CD4-positive, alpha-beta T cell (primary cell): ENCODE measurements at regions not wholly inside any gene's neighbourhood (a gene's known extent, or its start where the extent isn't known, plus 50 kb on each side); places are given as distances from the start of the nearest gene placed in this dataset.

ENCODE experiments used
- ATAC-seq: fragments of 200-7000 bp; cut with Tn5 transposase; one replicate; pipeline ENCODE4 v1.10.0; 2022; ENCODE audit warnings: mild to moderate bottlenecking; ENCODE audit not compliant: poor library complexity
- CTCF ChIA-PET: fragments of 350-600 bp; sonication (Branson Sonifier 250); formaldehyde crosslinking; loops from one replicate; lab custom pipeline; 2021; ENCODE audit warnings: antibody characterized with exemption, inconsistent platforms; lab: Charles Lee
- POLR2A ChIA-PET: fragments of 350-600 bp; sonication (Branson Sonifier 250); formaldehyde crosslinking; loops from one replicate; lab custom pipeline; 2021; ENCODE audit warnings: antibody characterized with exemption, inconsistent platforms; lab: Charles Lee
- DNase-seq, 14 experiments: peaks; one replicate each; pipeline ENCODE4 v3.0.0-alpha.2; 2013 to 2020; ENCODE audit warnings: mixed read lengths in 2 of 14
- H3K27ac ChIP-seq, 2 donors: one replicate each; pipeline versions ENCODE4 v1.5.1 to v1.7.0; 2013; ENCODE audit warnings: low read length in 2 of 2, low read depth in 1 of 2, mild to moderate bottlenecking in 1 of 2
- H3K27me3 ChIP-seq, 2 experiments: 1 replicate in 1 of 2; 2 replicates in 1 of 2; pipeline versions ENCODE4 v1.6.1 to v1.7.0; 2013; ENCODE audit warnings: low read length in 2 of 2, control low read depth in 1 of 2, mild to moderate bottlenecking in 1 of 2, moderate library complexity in 1 of 2; ENCODE audit not compliant: insufficient read depth in 2 of 2, control insufficient read depth in 1 of 2
- H3K36me3 ChIP-seq: one replicate; pipeline ENCODE4 v1.6.1; 2013; ENCODE audit warnings: low read length, control low read depth; ENCODE audit not compliant: insufficient read depth
- H3K4me1 ChIP-seq: one replicate; pipeline ENCODE4 v1.6.1; 2013; ENCODE audit warnings: low read length, control low read depth; ENCODE audit not compliant: insufficient read depth
- H3K4me3 ChIP-seq: one replicate; pipeline ENCODE4 v1.5.1; 2013; ENCODE audit warnings: mild to moderate bottlenecking, low read length, moderate library complexity
- H3K9me3 ChIP-seq, 2 experiments: 1 replicate in 1 of 2; 2 replicates in 1 of 2; pipeline versions ENCODE4 v1.6.1 to v1.7.0; 2013; ENCODE audit warnings: low read length in 2 of 2, mild to moderate bottlenecking in 2 of 2, control low read depth in 1 of 2, moderate library complexity in 1 of 2; ENCODE audit not compliant: control insufficient read depth in 1 of 2, insufficient read depth in 1 of 2
- H3K27ac Mint-ChIP-seq: one replicate; pipeline ENCODE4 v1.8.0; 2020; ENCODE audit warnings: mixed read lengths
- H3K27me3 Mint-ChIP-seq: one replicate; pipeline ENCODE4 v1.8.0; 2021; ENCODE audit warnings: mixed read lengths
- H3K36me3 Mint-ChIP-seq: one replicate; pipeline ENCODE4 v1.8.0; 2021; ENCODE audit warnings: low read depth, mixed read lengths
- H3K4me1 Mint-ChIP-seq: one replicate; pipeline ENCODE4 v1.8.0; 2021; ENCODE audit warnings: low read depth, mixed read lengths
- H3K4me3 Mint-ChIP-seq: one replicate; pipeline ENCODE4 v1.8.0; 2020; ENCODE audit warnings: mild to moderate bottlenecking, mixed read lengths
- H3K9me3 Mint-ChIP-seq: one replicate; pipeline ENCODE4 v1.8.0; 2020; ENCODE audit warnings: mixed read lengths
- CTCF ChIP-seq: fragments of 200-600 bp; IDR thresholded peaks from one replicate; pipeline ENCODE4 v1.8.0; 2022; ENCODE audit warnings: antibody characterized with exemption, mild to moderate bottlenecking
- intact Hi-C, 2 experiments: fragments of 100-400 bp; cut with DNase I in 1 of 2; cut with micrococcal nuclease in 1 of 2; formaldehyde crosslinking; loops; one replicate each; pipeline versions ENCODE4 v1.15.1 to v1.9.0; 2023 to 2025; cut with DNase I, micrococcal nuclease

GRCh38 chr10:36808625-36809362 lies 316.6 kb upstream of the ANKRD30A start:
- Mint-ChIP-seq H3K9me3 (peaks cover 5% of the 10 kb centered on the region), H3K4me1 (no peaks in the 10 kb centered on the region), H3K27me3 (no peaks in the 10 kb centered on the region), H3K36me3 (no peaks in the 10 kb centered on the region), H3K27ac (no peak overlapping the region), H3K4me3 (no peak overlapping the region)
- TF ChIP-seq CTCF, result no peak
- Histone ChIP-seq H3K4me1 (no peaks in the 10 kb centered on the region), H3K4me3 (no peak overlapping the region), H3K27me3 (no peaks in the 10 kb centered on the region), H3K36me3 (no peaks in the 10 kb centered on the region), H3K27ac (no peak overlapping the region), H3K9me3 (peaks cover 0 to 9% of the 10 kb centered on the region in 2 experiments)
- ATAC-seq, result no peak
- POLR2A ChIA-PET, result no interaction called here
- intact Hi-C loops, result no loop called here
- DNase-seq, result no peak
- CTCF ChIA-PET, result no interaction called here

- no peaks in the 10 kb centered on the region for H3K4me1 Mint-ChIP-seq
- H3K9me3 ChIP-seq, result peaks cover 0 to 4% of the 10 kb centered on the region in 2 experiments
- H3K27me3 ChIP-seq, result no peaks in the 10 kb centered on the region
- DNase-seq (no peak), ATAC-seq (no peak)
- H3K9me3 Mint-ChIP-seq, result no peaks in the 10 kb centered on the region
- H3K4me1 ChIP-seq, result no peaks in the 10 kb centered on the region
- no peak overlapping the region for H3K4me3 Mint-ChIP-seq
- POLR2A ChIA-PET, result no interaction called here
- H3K27me3 Mint-ChIP-seq, result no peaks in the 10 kb centered on the region
- H3K36me3 Mint-ChIP-seq, result no peaks in the 10 kb centered on the region
- CTCF ChIA-PET, result no interaction called here
- no peak overlapping the region for H3K27ac ChIP-seq
- no peaks in the 10 kb centered on the region for H3K36me3 ChIP-seq
- intact Hi-C loops, result no loop called here
- no peak overlapping the region for H3K4me3 ChIP-seq
- TF ChIP-seq CTCF, result no peak
- no peak overlapping the region for H3K27ac Mint-ChIP-seq
Measured at GRCh38 chr10:36803229-36803628, 322.2 kb upstream of the ANKRD30A start.

GRCh38 chr10:36802490-36803153 lies 322.8 kb upstream of the ANKRD30A start:
- Histone ChIP-seq H3K9me3 (peaks cover 0 to 4% of the 10 kb centered on the region in 2 experiments), H3K27me3 (no peaks in the 10 kb centered on the region), H3K4me3 (no peak overlapping the region), H3K27ac (no peak overlapping the region), H3K4me1 (no peaks in the 10 kb centered on the region), H3K36me3 (no peaks in the 10 kb centered on the region)
- no peaks in the 10 kb centered on the region for H3K4me1 Mint-ChIP-seq
- ChIA-PET POLR2A (no interaction called here), CTCF (no interaction called here)
- ATAC-seq (no peak), DNase-seq (no peak)
- no peak overlapping the region for H3K4me3 Mint-ChIP-seq
- intact Hi-C loops, result no loop called here
- H3K36me3 Mint-ChIP-seq, result no peaks in the 10 kb centered on the region
- H3K27me3 Mint-ChIP-seq, result no peaks in the 10 kb centered on the region
- no peaks in the 10 kb centered on the region for H3K9me3 Mint-ChIP-seq
- no peak for TF ChIP-seq CTCF
- H3K27ac Mint-ChIP-seq, result no peak overlapping the region
